ENCODE measurements at regions not wholly inside any gene's neighbourhood (a gene's known extent, or its start where the extent isn't known, plus 50 kb on each side); places are given as distances from the start of the nearest gene placed in this dataset.

DNA sequence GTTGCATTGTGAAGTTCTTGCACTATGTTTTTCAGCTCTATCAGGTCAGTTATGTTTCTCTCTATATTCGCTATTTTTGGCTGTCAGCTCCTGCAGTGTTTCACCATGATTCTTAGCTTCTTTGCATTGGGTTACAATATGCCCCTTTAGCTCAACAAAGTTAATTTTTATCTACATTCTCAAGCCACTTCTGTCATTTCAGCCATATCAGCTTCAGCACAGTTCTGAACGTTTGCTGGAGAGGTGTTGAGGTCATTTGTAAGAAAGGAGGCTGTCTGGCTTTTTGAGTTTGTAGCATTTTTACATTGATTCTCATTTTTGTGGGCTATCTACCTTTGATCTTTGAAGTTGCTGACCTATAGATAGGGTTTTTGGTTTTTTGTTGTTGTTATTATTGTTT lies 573.2 kb upstream of the RGS18 start:
- DNase-seq (ENCODE audit: low read depth) = no peak

DNA sequence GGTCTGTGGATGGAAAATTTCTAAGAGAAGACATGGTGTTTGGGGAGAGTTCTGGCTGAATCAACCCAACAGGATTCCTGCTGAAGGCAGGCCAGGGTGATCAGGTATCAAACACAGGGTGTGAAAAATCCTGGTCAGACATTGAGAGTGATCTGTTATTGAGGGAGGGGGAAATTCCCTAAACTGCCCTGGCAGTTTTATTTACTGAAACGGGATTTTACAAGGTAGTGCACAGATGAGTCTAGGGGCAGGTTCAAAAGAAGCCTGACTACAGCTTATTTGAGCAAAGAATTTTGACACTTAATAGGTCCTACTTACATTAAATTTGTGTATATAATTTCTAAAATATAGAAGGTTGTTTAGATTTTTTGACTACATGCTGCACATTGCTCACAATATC lies 569.4 kb upstream of the RGS18 start:
- DNase-seq (ENCODE audit: low read depth) = no peak

DNA sequence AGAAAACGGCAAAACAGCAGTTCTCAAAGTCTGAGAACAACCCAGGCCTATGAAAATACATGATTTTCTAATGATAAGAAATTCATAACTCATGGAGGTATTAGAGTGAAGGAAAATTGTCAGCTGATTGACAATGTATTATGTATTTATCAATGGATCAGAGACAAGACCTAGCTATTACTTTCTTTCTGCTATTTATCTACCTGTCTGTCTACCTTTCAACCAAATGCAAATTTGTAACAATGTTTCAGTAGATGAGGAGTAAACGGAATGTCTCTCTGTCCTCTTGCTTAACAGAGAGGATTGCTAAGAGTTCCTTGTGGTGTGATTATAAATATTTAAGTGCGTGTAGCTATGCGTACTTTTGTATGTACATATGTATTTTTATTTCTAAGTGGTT lies 568.7 kb upstream of the RGS18 start:
- no peak for DNase-seq (ENCODE audit: low read depth)

DNA sequence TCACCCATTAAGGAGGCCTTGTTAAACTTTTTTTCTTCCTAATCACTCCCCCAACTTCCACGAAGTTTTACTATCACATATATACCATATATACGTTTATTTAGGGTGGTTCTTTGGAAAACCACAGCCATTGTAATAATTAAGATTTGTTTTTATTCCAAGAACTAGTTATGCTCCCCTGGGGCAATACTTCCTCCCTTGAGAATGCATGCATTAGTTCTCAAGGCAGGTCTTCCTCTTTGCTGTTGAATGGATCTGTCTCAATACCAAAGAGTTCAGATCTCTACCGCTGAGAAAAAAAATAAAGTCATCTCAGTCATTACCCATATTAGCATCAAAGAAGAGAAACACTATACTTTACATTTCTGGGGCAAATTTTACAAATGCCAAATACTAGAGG lies 567.7 kb upstream of the RGS18 start:
- no peak for DNase-seq (ENCODE audit: low read depth)

DNA sequence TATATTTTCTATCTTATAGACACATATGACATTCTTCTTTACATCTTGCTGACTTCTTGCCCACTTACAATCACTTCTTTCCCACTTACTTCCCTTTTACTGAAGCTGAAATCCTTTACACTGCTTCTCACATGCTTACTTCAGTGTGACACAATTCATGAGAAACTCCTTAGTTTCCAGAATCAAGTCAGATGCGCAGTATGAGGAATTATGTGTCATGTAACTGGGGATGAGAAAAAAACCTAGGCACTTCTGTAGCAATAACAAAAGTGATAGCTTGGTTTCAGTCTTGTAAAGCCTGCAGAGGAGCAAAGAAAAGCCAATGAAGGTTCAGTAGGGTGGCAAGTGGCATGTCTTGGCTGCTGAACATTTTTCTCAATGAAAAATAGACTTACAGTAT lies 566.2 kb upstream of the RGS18 start:
- DNase-seq (ENCODE audit: low read depth) = no peak

DNA sequence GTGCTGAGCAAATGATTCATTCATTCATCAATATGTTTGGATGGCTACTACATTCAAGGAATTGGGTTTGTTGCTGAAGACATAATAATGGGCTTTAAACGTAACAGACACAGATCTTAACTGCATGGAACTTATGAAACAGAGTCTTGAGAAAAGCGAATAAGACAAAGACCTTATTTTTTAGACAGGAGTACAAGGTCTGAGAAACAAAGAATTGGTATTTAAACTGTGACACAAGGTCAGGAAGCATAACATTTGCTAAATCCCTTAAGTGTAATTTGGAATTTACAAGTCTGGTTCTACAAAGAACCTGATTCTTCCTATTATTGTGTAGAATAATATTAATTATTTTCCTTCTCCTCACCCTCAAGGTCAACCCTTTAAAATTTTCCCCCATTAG lies 565.4 kb upstream of the RGS18 start:
- no peak for DNase-seq (ENCODE audit: low read depth)

DNA sequence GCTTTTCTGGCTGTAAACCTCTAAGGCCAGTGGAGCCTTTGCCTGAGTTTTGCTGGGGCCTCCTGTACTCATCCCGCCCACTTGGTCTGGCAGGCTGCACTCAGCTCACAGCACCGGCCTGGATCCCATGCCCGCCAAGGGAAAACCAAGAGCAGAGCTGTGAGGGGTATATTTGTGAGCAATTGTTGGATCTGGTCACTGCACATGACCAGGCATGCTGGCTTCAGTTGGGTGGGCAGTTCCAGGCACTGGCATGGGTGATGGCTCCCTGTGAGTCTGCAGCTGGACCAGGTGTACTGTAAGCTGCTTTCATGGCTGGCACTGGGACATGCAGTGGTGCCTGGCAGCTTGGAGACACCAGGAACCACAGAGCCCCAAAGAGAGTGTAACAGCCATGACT lies 563.1 kb upstream of the RGS18 start:
- DNase-seq (ENCODE audit: low read depth) = no peak

DNA sequence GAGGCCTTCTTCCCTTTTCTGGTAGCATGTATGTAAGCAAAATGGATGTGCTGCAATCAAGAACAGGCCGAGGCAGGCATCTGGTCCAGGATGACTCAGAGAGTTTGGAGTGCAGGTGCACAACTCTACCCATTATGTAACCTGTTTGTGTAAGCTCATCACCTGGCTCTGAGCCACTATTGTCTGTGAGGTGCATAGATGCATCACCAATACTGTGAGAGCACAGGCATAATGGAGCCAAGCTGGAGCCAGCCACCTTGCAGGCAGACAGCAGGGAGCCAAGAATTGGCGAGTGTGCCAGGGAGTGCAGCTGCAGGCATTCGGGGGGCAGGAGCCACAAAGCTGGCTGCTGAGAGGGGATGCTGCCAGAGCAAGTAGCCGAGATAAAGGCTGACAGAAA lies 549.9 kb upstream of the RGS18 start:
- no peak for DNase-seq (ENCODE audit: low read depth)

DNA sequence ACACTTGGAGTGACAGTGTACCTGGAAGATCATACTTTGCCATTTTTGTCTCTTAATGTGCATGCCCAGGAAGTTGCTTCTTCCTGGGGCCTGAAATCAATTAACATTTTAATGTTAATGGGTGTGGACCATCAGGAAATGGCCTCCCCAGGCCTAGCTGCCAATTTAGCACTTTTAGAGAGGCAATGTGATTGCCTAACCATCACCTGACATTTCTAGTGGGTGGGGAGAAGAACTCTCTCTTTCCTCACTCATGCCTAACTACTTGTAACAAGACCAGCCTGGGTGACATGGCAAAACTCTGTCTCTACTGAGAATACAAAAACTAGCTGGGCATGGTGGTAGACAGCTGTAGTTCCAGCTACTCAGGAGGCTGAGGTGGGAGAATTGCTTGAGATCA lies 549.0 kb upstream of the RGS18 start:
- DNase-seq (ENCODE audit: low read depth) = no peak

DNA sequence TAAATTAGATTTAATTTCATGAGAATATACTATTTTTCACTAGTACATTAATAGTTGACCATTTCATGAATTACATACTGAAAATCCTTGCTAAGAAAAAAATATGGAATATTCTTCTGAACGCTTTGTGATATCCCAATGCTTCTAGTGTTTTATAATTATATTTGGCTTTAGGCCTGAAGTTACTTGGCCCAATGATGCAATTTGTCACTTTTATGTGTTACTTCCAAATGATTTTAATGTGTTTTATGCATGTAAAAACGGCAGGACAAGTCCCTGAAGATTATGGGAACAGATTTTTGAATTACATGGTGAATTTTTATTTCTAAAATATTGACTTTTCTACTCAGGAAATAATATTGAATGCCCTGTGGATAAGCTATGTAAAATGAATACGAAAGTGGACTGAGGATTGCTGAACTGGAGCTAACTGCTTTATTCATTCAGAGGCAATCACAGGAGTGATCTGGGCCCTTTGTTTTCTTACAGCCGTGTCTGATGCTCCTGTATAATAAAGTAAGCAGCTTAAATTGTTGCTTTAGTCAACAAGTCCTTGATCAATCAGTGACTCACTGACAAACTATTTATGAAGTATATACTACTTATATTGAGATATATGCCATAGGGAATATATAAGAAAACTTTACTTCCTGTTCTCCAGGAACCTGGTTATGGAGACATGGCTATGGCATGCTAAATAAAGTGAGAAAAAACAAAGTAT lies 543.0 kb upstream of the RGS18 start:
- no peak for DNase-seq (ENCODE audit: low read depth)

DNA sequence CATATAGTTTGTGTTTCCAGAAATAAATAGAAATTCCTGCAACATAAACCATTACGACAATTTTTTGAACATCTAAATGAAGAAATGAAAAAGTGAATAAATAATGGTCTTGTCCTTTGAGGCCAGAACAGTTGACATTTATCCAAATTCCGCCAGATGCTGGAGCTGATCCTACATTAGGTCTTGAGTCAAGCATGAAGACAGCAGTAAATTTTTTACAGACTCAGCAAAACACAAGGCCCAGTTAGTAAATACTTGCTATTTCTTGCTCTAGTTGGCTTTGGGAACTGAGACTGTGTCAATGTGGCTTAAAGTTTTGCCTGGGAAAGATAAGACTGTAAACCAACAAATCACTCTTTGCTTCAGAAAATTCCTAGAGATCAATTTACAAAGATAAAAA lies 540.1 kb upstream of the RGS18 start:
- DNase-seq (ENCODE audit: low read depth) = no peak

DNA sequence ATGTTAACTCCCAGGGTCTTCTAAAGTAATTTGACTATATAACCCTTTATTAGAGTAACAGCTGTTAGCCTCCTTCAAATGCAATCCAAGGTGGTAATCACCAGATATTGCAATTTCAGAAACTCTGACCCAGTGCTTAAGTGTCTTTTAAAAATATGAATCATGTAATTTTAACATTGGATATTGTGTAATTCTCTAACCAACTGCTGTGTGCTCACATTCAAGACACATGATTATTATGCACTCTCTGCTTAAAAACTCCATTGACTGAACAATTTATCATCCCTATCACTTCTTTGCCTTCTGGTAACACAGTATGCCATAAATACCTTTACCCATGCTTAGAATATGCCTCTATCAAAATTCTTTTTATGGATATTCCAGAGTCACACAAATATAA lies 537.4 kb upstream of the RGS18 start:
- no peak for DNase-seq (ENCODE audit: low read depth)

DNA sequence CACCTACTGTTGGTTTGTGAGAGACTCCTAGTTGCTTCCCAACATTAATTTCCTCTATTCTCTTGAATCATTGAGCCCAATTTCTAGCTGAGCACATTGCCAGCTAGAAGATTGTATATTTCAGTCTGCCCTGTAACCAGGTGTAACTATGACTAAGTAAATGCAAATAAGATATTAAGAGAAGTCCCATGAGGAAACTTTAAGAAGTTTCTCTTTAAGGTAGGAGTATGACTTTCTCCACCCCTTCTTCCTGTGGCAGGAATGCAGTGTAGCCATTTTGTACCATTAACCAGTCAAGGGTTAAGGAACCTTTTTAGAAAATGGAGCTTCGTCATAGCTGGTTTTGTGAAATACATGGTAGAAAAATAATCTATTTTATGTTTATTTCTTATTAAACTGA lies 534.2 kb upstream of the RGS18 start:
- DNase-seq (ENCODE audit: low read depth) = no peak

DNA sequence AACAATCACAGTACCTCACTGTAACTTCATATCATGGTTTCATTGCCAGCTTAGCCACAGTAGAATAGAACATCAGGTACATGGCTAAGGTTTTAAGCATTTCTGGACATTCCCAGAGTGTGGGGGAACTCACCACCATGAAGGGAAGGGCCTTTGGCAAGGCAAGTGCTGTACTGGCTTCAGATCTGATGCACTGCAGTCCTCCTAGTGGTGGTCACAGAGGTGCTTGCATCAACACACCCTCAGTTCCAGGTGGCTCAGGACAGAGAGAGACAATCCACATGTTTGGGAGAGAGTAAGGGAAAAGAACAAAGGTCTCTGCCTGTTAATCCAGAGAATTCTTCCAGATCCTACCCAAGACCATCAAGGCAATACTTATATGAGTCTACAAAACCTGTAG lies 528.4 kb upstream of the RGS18 start:
- no peak for DNase-seq (ENCODE audit: low read depth)

DNA sequence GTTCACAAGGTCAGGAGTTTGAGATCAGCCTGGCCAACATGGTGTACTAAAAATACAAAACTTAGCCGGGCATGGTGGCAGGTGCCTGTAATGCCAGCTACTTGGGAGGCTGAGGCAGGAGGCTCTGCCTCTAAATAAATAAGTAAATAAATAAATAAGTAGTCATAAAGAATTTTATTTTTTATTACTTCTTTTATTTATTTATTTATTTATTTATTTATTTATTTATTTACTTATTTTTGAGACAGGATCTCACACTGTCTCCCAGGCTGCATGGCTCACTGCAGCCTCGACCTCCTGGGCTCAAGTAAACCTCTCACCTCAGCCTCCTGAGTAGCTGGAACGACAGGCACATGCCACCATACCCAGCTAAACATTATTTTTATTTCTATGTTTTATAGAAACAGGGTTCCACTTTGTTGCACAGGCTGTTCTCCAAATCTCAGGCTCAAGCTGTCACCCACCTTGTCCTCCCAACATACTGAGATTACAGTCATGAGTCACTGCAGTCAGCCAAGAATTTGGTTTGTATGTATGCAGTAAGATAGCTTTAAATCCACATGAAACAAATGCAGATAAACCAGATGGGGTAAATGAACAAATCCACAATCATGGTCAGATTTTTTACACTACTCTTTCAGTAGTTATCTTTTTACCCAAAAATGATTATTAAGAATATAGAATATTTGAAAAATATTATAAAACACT lies 523.3 kb upstream of the RGS18 start:
- no peak for DNase-seq (ENCODE audit: low read depth)

DNA sequence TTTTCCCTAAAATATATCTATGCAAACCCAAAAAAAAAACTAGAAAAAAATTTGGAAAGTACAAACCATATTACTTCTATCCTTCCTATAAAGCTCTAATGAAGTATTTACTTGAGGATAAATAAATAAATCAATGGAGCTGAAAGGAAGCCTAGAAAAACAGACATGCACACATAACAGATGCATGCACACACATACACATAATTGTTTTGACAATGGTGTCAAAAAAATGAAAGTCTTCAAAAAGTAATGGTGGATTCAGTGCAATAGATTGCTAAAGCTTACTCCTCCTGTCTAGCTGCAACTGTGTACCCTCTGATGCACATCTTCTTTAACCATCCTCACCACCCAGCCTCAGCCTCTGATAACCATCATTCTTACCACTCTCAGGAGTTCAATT lies 521.9 kb upstream of the RGS18 start:
- no peak for DNase-seq (ENCODE audit: low read depth)

DNA sequence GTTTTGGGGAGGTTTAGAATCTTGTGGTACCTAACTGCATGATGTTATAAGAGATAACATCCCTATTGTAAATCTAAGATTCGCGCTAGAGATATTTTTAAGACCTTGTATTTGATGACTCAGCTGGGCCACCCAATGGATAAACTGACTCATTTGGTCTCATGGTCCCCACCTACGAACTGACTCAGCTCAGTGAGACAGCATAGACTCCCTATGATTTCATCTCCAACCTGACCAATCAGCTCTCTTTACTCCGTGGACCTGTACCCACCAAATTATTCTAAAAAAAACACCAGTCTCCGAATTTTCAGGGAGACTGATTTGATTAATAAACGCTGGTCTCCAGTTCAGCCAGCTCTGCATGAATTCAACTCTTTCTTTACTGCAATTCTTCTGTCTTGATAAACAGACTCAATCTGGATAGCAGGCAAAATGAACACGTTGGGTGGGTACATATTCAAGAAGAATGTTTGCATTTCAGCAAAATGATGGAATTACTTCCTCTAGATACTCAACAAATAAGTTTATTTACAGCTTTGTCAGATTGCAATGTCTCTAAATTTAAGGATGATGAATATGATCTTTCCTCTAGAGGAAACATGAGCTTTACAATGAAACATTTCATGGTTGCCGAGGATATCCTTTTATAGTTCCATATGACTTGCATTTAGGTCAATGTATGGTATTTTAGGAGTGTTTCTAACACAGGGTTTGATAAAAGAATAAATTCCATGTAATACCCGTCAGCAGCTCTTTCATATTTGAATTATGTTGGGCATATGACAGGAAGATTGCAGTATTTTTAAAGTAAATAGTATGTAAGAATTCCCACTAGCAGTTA lies 516.6 kb upstream of the RGS18 start:
- DNase-seq (ENCODE audit: low read depth) = peak; percentile 51

DNA sequence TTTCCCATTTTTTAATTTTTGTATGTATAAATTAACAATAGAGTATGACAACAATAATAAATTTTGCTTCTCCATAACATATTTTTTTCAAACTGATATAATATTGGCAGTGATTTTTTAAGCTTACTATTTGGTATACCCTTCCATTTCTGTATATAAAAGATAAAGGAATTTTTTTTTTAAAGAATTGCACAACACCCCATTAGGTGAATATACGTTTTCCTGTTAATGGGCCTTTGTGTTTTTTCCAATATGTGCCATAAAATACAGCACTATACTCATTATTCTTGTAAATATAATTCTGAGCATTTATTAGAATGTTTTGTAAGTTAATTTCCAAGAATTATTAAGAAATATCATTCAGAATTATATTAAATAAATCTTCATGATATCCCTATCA lies 515.2 kb upstream of the RGS18 start:
- DNase-seq (ENCODE audit: low read depth) = no peak

DNA sequence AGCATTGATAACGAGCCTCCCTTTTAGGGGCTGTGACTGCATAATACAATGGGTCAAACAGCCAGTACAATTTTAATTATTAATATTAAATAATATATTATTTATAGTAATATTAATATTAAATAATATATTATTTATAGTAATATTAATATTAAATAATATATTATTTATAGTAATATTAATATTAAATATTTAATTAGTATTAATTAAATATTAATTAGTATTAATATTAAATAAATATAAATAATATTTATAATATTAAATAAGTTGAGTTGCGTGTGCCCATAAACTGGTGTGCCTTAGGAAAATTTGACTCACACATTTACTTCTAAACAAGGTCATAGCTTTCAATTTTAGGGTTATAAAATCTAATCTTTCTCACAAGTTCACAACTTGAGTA lies 509.3 kb upstream of the RGS18 start:
- no peak for DNase-seq (ENCODE audit: low read depth)

DNA sequence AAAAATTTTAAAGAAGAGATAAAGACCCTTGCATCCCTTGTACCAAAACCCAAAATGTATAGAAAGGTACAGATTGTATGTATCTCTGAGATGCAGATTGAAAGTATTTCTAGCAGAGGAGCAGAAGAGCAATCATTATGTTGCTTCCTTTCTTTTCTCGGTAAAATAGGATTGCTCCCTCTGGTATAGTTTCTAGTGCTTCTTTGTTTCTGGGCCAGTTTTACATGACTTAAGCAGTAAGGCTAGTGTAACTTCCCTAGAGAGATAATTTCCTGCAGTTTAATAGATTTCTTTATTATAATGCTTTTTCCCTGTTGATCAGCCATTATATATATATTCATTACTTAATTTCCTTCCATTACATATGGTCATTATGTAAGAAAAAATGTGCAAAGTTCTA lies 496.2 kb upstream of the RGS18 start:
- DNase-seq (ENCODE audit: low read depth) = no peak

DNA sequence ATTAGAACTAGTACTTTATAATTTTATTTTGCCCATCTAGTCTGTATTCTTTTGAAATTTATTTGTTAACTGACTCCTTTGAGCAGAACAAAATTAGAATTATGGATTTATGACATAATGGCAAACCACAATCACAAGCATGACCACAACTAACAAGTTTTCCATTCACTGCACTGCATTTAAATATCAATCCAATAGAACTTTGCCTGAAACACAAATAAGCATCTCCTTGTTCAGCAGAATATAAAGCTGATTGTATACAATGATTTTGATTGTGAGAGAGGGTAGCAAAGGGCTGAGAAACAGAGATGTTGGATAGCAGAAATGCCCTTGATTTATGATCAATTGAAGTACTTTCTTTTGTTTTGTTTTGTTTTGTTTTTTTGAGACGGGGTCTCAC lies 495.5 kb upstream of the RGS18 start:
- DNase-seq (ENCODE audit: low read depth) = no peak

DNA sequence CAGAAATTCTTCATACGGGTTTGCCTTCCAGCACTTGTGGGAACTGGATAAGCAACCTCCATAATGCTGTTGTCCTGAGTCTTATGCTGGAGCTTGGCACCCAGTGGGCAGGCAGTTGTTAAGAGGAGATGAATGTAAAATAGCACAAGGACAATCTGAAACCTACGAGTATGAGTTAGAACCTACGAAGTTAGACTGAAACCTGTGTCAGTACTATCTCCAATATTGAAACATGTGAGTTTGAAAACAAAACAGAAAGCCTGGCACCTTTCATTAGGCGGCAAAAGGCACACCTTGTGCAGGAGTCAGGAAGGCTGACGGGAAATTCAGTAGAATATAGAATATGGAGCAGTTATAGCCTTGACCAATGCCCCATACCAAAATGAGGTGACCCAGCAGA lies 489.7 kb upstream of the RGS18 start:
- no peak for DNase-seq (ENCODE audit: low read depth)

DNA sequence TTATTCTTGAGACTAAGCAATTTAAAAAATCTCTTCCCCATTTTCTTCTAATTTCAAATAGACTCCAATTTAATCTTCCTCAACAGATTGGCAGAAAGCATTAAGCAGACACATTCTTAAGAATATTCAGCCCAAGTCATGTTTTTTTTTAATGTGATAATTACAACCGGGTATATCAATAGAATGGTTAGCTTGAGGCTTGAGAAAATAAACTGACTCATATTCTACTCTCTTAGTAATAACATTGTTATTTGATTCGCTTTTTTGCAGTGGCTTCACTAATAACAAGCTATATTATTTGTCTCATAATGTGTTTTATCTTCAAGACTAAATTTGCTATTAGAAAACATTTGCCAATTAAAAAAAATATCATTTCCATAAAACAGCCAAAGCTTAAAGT lies 488.6 kb upstream of the RGS18 start:
- DNase-seq (ENCODE audit: low read depth) = no peak
